Keratinocyte (primary cell): ENCODE measurements at regions not wholly inside any gene's neighbourhood (a gene's known extent, or its start where the extent isn't known, plus 50 kb on each side); places are given as distances from the start of the nearest gene placed in this dataset.

ENCODE experiments used
- DNase-seq: peaks from one replicate; pipeline ENCODE4 v3.0.0-alpha.2; 2011; ENCODE audit warnings: low read depth, missing footprints, low spot score
- FAIRE-seq: peaks from 2 replicates; lab custom pipeline; 2011; peaks lifted over from hg19 to GRCh38; lab: Jason Lieb, UNC
- H2AFZ ChIP-seq: 2 replicates; pipeline ENCODE4 v1.6.0; 2012; ENCODE audit warnings: low read length, control low read depth, inconsistent platforms; ENCODE audit not compliant: control insufficient read depth
- H3K27ac ChIP-seq: 2 replicates; pipeline ENCODE4 v1.5.1; 2011; ENCODE audit warnings: low read length; ENCODE audit not compliant: control insufficient read depth, insufficient read depth
- H3K27me3 ChIP-seq: 3 replicates; pipeline ENCODE4 v1.6.0; 2011; ENCODE audit warnings: low read length; ENCODE audit not compliant: control insufficient read depth, insufficient read depth; ENCODE audit errors: extremely low read depth
- H3K36me3 ChIP-seq, 2 experiments: 2 replicates in 1 of 2; 3 replicates in 1 of 2; pipeline ENCODE4 v1.5.1; 2011; ENCODE audit warnings: low read length in 2 of 2, mild to moderate bottlenecking in 1 of 2; ENCODE audit not compliant: control insufficient read depth in 2 of 2, insufficient read depth in 2 of 2; ENCODE audit errors: extremely low read depth in 1 of 2
- H3K4me1 ChIP-seq: 3 replicates; pipeline ENCODE4 v1.5.1; 2011; ENCODE audit warnings: low read length; ENCODE audit not compliant: control insufficient read depth, insufficient read depth; ENCODE audit errors: extremely low read depth
- H3K4me2 ChIP-seq: 3 replicates; pipeline ENCODE4 v1.6.0; 2011; ENCODE audit warnings: low read depth, low read length; ENCODE audit not compliant: control insufficient read depth, insufficient read depth; ENCODE audit errors: extremely low read depth
- H3K4me3 ChIP-seq, 3 experiments: fragments of 200-600 bp in 1 of 3; sonication (generic) in 1 of 3; 2 replicates in 2 of 3; 3 replicates in 1 of 3; pipeline ENCODE4 v1.5.1; 2011 to 2016; ENCODE audit warnings: low read length in 3 of 3, mild to moderate bottlenecking in 3 of 3, control low read depth in 2 of 3, inconsistent platforms in 1 of 3, low read depth in 1 of 3, mixed read lengths in 1 of 3, mixed run types in 1 of 3, moderate library complexity in 1 of 3; ENCODE audit not compliant: control insufficient read depth in 2 of 3, insufficient read depth in 2 of 3; ENCODE audit errors: extremely low read depth in 1 of 3
- H3K79me2 ChIP-seq: 2 replicates; pipeline ENCODE4 v1.6.0; 2012; ENCODE audit warnings: low read length; ENCODE audit not compliant: control insufficient read depth, insufficient read depth
- H3K9ac ChIP-seq: 3 replicates; pipeline ENCODE4 v1.6.0; 2011; ENCODE audit warnings: low read length; ENCODE audit not compliant: control insufficient read depth, insufficient read depth; ENCODE audit errors: extremely low read depth
- H3K9me1 ChIP-seq: 3 replicates; pipeline ENCODE4 v1.6.0; 2011; ENCODE audit warnings: low read length; ENCODE audit not compliant: control insufficient read depth, insufficient read depth; ENCODE audit errors: extremely low read depth
- H3K9me3 ChIP-seq: 2 replicates; pipeline ENCODE4 v1.5.1; 2012; ENCODE audit warnings: low read depth, low read length; ENCODE audit not compliant: control insufficient read depth
- H4K20me1 ChIP-seq: 3 replicates; pipeline ENCODE4 v1.6.0; 2011; ENCODE audit warnings: low read length; ENCODE audit not compliant: control insufficient read depth, insufficient read depth; ENCODE audit errors: extremely low read depth
- EZH2 ChIP-seq: IDR thresholded peaks from one replicate; pipeline ENCODE4 v1.6.1; 2012; ENCODE audit warnings: inconsistent platforms, mild to moderate bottlenecking, low read length, moderate library complexity
- dilution Hi-C: fragments of 300-500 bp; cut with MboI; formaldehyde crosslinking; loops from one replicate; pipeline ENCODE4 v1.7.0; 2020; ENCODE audit warnings: low sequenced_read_pairs; ENCODE audit not compliant: extremely low pct_ligation_motif_present
- TF ChIP-seq, protein P1 (sequence below), 3 experiments: IDR thresholded peaks in 1 of 3; conservative IDR thresholded peaks in 1 of 3; optimal IDR thresholded peaks in 1 of 3; 2 replicates in 2 of 3; 3 replicates in 1 of 3; pipeline versions ENCODE3 to v1.5.1; 2011; ENCODE audit warnings: low read length in 3 of 3, mild to moderate bottlenecking in 3 of 3, moderate library complexity in 2 of 3, control low read depth in 1 of 3, inconsistent platforms in 1 of 3; ENCODE audit not compliant: insufficient read depth in 2 of 3; ENCODE audit errors: extremely low read depth in 1 of 3

DNA sequence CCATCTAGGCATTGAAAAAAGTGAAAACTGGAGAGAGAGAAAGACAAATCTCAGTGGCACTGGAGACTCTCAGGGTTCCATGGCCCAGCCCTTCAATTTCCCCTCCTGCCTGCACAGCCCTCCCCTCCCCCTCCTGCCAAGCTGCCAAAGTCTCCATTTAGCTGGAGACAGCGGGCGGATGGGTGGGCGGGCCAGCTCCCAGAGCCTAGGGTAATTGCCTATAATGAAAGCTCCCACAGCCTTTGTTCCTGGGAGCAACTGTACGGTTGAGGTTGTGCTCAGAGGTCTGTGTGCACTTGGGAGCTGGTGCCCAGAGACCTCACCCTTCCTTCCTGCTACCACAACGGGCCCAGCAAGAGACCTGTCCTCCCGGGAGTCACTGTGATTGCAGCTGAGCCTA, 89.6 kb downstream of the NAV1 start:
- H3K27me3 ChIP-seq: peaks cover 7% of the 10 kb centered on the region
- dilution Hi-C loops: no loop called here
- DNase-seq (no peak), FAIRE-seq (no peak)
- H3K9me1 ChIP-seq: no peaks in the 10 kb centered on the region
- no peak overlapping the region for H3K4me2 ChIP-seq
- TF ChIP-seq, protein P1, sequence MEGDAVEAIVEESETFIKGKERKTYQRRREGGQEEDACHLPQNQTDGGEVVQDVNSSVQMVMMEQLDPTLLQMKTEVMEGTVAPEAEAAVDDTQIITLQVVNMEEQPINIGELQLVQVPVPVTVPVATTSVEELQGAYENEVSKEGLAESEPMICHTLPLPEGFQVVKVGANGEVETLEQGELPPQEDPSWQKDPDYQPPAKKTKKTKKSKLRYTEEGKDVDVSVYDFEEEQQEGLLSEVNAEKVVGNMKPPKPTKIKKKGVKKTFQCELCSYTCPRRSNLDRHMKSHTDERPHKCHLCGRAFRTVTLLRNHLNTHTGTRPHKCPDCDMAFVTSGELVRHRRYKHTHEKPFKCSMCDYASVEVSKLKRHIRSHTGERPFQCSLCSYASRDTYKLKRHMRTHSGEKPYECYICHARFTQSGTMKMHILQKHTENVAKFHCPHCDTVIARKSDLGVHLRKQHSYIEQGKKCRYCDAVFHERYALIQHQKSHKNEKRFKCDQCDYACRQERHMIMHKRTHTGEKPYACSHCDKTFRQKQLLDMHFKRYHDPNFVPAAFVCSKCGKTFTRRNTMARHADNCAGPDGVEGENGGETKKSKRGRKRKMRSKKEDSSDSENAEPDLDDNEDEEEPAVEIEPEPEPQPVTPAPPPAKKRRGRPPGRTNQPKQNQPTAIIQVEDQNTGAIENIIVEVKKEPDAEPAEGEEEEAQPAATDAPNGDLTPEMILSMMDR (optimal IDR thresholded peaks at IDR 0.05 in 1 of 3, IDR thresholded peaks at IDR 0.05 in 1 of 3, conservative IDR thresholded peaks at IDR 0.05 in 1 of 3; ENCODE audit: extremely low read depth in 1 of 3, insufficient read depth in 2 of 3, low read length in 3 of 3): no peak
- TF ChIP-seq EZH2: no peak
- H3K4me3 ChIP-seq: no peak overlapping the region
- no peak overlapping the region for H2AFZ ChIP-seq
- no peaks in the 10 kb centered on the region for H3K9me3 ChIP-seq
- no peaks in the 10 kb centered on the region for H3K79me2 ChIP-seq
- no peaks in the 10 kb centered on the region for H3K4me1 ChIP-seq
- H3K27ac ChIP-seq: no peak overlapping the region
- H4K20me1 ChIP-seq: no peaks in the 10 kb centered on the region
- H3K9ac ChIP-seq: no peak overlapping the region
- H3K36me3 ChIP-seq: no peaks in the 10 kb centered on the region

- no peaks in the 10 kb centered on the region for H3K4me1 ChIP-seq
- H3K36me3 ChIP-seq: no peaks in the 10 kb centered on the region
- H3K4me3 ChIP-seq: no peak overlapping the region
- H3K9ac ChIP-seq: no peak overlapping the region
- H4K20me1 ChIP-seq: no peaks in the 10 kb centered on the region
- TF ChIP-seq, protein P1 (optimal IDR thresholded peaks at IDR 0.05 in 1 of 3, IDR thresholded peaks at IDR 0.05 in 1 of 3, conservative IDR thresholded peaks at IDR 0.05 in 1 of 3; ENCODE audit: extremely low read depth in 1 of 3, insufficient read depth in 2 of 3, low read length in 3 of 3): no peak
- no peak for TF ChIP-seq EZH2
- H3K9me1 ChIP-seq: no peaks in the 10 kb centered on the region
- DNase-seq (no peak), FAIRE-seq (no peak)
- dilution Hi-C loops: no loop called here
- no peak overlapping the region for H3K4me2 ChIP-seq
- H3K79me2 ChIP-seq: no peaks in the 10 kb centered on the region
- no peak overlapping the region for H2AFZ ChIP-seq
- no peak overlapping the region for H3K27ac ChIP-seq
- no peaks in the 10 kb centered on the region for H3K9me3 ChIP-seq
- peaks cover 9% of the 10 kb centered on the region for H3K27me3 ChIP-seq
Observed at GRCh38 chr1:201630582-201630981, 91.7 kb downstream of the NAV1 start.
